ENCODE measurements at regions not wholly inside any gene's neighbourhood (a gene's known extent, or its start where the extent isn't known, plus 50 kb on each side); places are given as distances from the start of the nearest gene placed in this dataset.

DNA sequence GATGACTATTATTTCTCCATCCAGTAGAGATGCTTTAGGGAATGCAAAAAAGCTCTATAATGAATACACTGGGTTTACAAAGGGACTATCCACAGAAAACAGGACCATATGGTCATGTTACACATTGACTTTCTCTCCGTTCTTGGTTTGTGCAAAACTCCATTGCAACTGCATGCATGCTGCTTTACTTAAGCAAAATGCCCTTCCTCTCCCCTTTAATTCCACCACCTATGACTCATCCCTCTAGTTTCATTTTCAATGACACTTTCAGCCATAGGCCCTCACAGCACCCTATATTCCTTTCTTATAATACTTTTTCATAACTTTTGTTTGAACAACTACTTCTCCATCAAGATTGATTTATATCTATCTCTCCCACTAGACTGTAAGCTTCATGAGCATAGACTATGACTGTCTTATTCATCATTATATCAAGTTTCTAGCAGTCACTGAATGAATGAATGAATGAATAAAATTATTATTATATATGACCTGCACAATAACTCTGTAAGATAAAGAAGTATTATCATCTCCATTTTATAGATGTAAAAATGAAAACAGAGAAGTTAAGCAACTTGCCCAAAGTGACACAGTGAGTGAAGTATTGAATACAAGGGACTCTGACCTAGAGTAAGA lies 248.9 kb downstream of the PLPP3 start:
- Histone ChIP-seq H3K36me3 (ENCODE audit: control insufficient read depth, insufficient read depth, low read length) (no peaks in the 10 kb centered on the region), H3K4me2 (ENCODE audit: extremely low read depth, insufficient read depth, low read length) (no peak overlapping the region), H3K4me3 (replicated peaks in 1 of 4; ENCODE audit: control extremely low read depth in 1 of 4, insufficient read depth in 1 of 4, low read depth in 3 of 4, low read length in 4 of 4) (no peak overlapping the region), H3K79me2 (ENCODE audit: control insufficient read depth, insufficient read depth, low read length) (no peaks in the 10 kb centered on the region), H3K9ac (ENCODE audit: insufficient read depth, low read length) (no peak overlapping the region), H3K27me3 (ENCODE audit: control insufficient read depth, insufficient read depth, low read length) (no peaks in the 10 kb centered on the region), H4K20me1 (ENCODE audit: control insufficient read depth, extremely low read depth, insufficient read depth, low read length) (no peaks in the 10 kb centered on the region), H2AFZ (ENCODE audit: low read length) (no peak overlapping the region), H3K27ac (ENCODE audit: insufficient read depth, low read length) (no peak overlapping the region), H3K9me3 (ENCODE audit: control insufficient read depth, insufficient read depth, low read depth, low read length) (no peaks in the 10 kb centered on the region), H3K4me1 (ENCODE audit: control insufficient read depth, extremely low read depth, insufficient read depth, low read length) (peaks cover 11% of the 10 kb centered on the region)
- DNase-seq (ENCODE audit: low read depth in 2 of 2) = peak; percentile 74 to 80
- TF ChIP-seq, protein P1, sequence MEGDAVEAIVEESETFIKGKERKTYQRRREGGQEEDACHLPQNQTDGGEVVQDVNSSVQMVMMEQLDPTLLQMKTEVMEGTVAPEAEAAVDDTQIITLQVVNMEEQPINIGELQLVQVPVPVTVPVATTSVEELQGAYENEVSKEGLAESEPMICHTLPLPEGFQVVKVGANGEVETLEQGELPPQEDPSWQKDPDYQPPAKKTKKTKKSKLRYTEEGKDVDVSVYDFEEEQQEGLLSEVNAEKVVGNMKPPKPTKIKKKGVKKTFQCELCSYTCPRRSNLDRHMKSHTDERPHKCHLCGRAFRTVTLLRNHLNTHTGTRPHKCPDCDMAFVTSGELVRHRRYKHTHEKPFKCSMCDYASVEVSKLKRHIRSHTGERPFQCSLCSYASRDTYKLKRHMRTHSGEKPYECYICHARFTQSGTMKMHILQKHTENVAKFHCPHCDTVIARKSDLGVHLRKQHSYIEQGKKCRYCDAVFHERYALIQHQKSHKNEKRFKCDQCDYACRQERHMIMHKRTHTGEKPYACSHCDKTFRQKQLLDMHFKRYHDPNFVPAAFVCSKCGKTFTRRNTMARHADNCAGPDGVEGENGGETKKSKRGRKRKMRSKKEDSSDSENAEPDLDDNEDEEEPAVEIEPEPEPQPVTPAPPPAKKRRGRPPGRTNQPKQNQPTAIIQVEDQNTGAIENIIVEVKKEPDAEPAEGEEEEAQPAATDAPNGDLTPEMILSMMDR (conservative IDR thresholded peaks at IDR 0.05 in 1 of 2, IDR thresholded peaks at IDR 0.05 in 1 of 2; ENCODE audit: low read depth in 1 of 2, low read length in 2 of 2) = no peak
- no peak for TF ChIP-seq EZH2 (IDR thresholded peaks at IDR 0.05; ENCODE audit: low read length, missing control alignments)

DNA sequence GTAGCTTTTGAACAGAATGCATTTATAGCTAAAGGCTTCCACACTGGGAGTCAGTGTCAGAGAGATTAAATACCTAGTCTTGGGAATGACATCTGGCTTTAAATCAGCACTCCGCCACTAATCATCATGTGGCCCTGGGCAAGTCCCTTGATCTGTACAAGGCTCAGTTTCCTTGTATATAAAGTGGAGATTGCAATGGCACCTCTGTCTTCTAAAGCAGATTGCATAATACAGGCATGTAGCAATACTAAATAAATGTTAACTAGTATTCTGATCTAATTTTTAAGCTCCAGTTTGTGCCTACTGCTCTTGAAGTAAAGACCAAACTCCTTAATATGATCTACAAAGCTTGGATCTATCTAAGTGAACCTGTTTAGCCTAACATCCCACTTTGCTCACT lies 249.4 kb downstream of the PLPP3 start:
- Histone ChIP-seq H3K4me3 (replicated peaks in 1 of 4; ENCODE audit: control extremely low read depth in 1 of 4, insufficient read depth in 1 of 4, low read depth in 3 of 4, low read length in 4 of 4) (no peak overlapping the region), H3K9ac (ENCODE audit: insufficient read depth, low read length) (no peak overlapping the region), H3K79me2 (ENCODE audit: control insufficient read depth, insufficient read depth, low read length) (no peaks in the 10 kb centered on the region), H4K20me1 (ENCODE audit: control insufficient read depth, extremely low read depth, insufficient read depth, low read length) (no peaks in the 10 kb centered on the region), H3K27ac (ENCODE audit: insufficient read depth, low read length) (no peak overlapping the region), H2AFZ (ENCODE audit: low read length) (no peak overlapping the region), H3K4me2 (ENCODE audit: extremely low read depth, insufficient read depth, low read length) (no peak overlapping the region), H3K4me1 (ENCODE audit: control insufficient read depth, extremely low read depth, insufficient read depth, low read length) (peaks cover 11% of the 10 kb centered on the region), H3K9me3 (ENCODE audit: control insufficient read depth, insufficient read depth, low read depth, low read length) (no peaks in the 10 kb centered on the region), H3K27me3 (ENCODE audit: control insufficient read depth, insufficient read depth, low read length) (no peaks in the 10 kb centered on the region), H3K36me3 (ENCODE audit: control insufficient read depth, insufficient read depth, low read length) (no peaks in the 10 kb centered on the region)
- peak in 1 of 2 donors; percentile 54 for DNase-seq (ENCODE audit: low read depth in 2 of 2)
- TF ChIP-seq EZH2 (IDR thresholded peaks at IDR 0.05; ENCODE audit: low read length, missing control alignments) = no peak
- TF ChIP-seq, protein P1 (conservative IDR thresholded peaks at IDR 0.05 in 1 of 2, IDR thresholded peaks at IDR 0.05 in 1 of 2; ENCODE audit: low read depth in 1 of 2, low read length in 2 of 2) = no peak

DNA sequence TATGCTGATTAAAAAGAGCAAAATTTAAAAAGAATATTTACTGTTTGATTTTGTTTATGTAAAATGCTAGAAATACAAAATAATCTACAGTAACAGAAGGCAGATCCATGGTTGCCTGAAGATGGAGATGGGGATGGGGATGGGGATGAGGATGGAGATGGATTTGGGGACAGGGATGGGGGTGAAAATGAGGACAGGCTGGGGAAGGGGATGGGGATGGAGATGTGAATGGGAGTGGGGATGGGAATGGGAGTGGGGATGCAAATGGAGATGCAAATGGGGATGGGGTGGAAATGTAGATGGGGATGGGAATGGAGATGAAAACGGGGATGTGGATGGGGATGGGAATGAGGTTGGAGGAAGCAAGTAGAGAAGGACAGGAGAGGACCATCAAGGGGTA lies 252.2 kb downstream of the PLPP3 start:
- no peak for TF ChIP-seq EZH2 (IDR thresholded peaks at IDR 0.05; ENCODE audit: low read length, missing control alignments)
- TF ChIP-seq, protein P1 (conservative IDR thresholded peaks at IDR 0.05 in 1 of 2, IDR thresholded peaks at IDR 0.05 in 1 of 2; ENCODE audit: low read depth in 1 of 2, low read length in 2 of 2) = no peak
- no peak for DNase-seq (ENCODE audit: low read depth in 2 of 2)
- H3K4me2 ChIP-seq (ENCODE audit: extremely low read depth, insufficient read depth, low read length) = no peak overlapping the region
- no peaks in the 10 kb centered on the region for H4K20me1 ChIP-seq (ENCODE audit: control insufficient read depth, extremely low read depth, insufficient read depth, low read length)
- H3K4me1 ChIP-seq (ENCODE audit: control insufficient read depth, extremely low read depth, insufficient read depth, low read length) = peaks cover 11% of the 10 kb centered on the region
- no peak overlapping the region for H3K9ac ChIP-seq (ENCODE audit: insufficient read depth, low read length)
- H3K36me3 ChIP-seq (ENCODE audit: control insufficient read depth, insufficient read depth, low read length) = no peaks in the 10 kb centered on the region
- H2AFZ ChIP-seq (ENCODE audit: low read length) = no peak overlapping the region
- H3K27me3 ChIP-seq (ENCODE audit: control insufficient read depth, insufficient read depth, low read length) = no peaks in the 10 kb centered on the region
- H3K27ac ChIP-seq (ENCODE audit: insufficient read depth, low read length) = no peak overlapping the region
- no peaks in the 10 kb centered on the region for H3K9me3 ChIP-seq (ENCODE audit: control insufficient read depth, insufficient read depth, low read depth, low read length)
- H3K4me3 ChIP-seq (replicated peaks in 1 of 4; ENCODE audit: control extremely low read depth in 1 of 4, insufficient read depth in 1 of 4, low read depth in 3 of 4, low read length in 4 of 4) = no peak overlapping the region
- H3K79me2 ChIP-seq (ENCODE audit: control insufficient read depth, insufficient read depth, low read length) = no peaks in the 10 kb centered on the region
